Smooth muscle cell (in vitro differentiated cells): ENCODE measurements at regions not wholly inside any gene's neighbourhood (a gene's known extent, or its start where the extent isn't known, plus 50 kb on each side); places are given as distances from the start of the nearest gene placed in this dataset.

ENCODE experiments used
- DNase-seq: peaks from one replicate; lab custom pipeline; 2025; ENCODE audit not compliant: unreplicated experiment; lab: John Stamatoyannopoulos, UW
- H2AFZ ChIP-seq: fragments of 200-600 bp; sonication (generic); 2 replicates; pipeline ENCODE4 v1.6.0; 2016; ENCODE audit warnings: antibody characterized with exemption, low read depth, mild to moderate bottlenecking
- H3F3A ChIP-seq: fragments of 200-600 bp; sonication (generic); 2 replicates; pipeline ENCODE4 v1.6.0; 2017; ENCODE audit warnings: antibody characterized with exemption, low read depth
- H3K27ac ChIP-seq: fragments of 200-600 bp; sonication (generic); 2 replicates; pipeline ENCODE4 v1.5.1; 2016; ENCODE audit warnings: low read depth, mild to moderate bottlenecking
- H3K27me3 ChIP-seq: fragments of 200-600 bp; sonication (generic); 2 replicates; pipeline ENCODE4 v1.6.1; 2016; ENCODE audit warnings: low read depth, mild to moderate bottlenecking
- H3K36me3 ChIP-seq: fragments of 200-600 bp; sonication (generic); 2 replicates; pipeline ENCODE4 v1.5.1; 2016; ENCODE audit warnings: low read depth
- H3K4me1 ChIP-seq: fragments of 200-600 bp; sonication (generic); 2 replicates; pipeline ENCODE4 v1.5.1; 2016; ENCODE audit warnings: low read depth
- H3K4me2 ChIP-seq: fragments of 200-600 bp; sonication (generic); 2 replicates; pipeline ENCODE4 v1.6.0; 2016; ENCODE audit warnings: mild to moderate bottlenecking
- H3K4me3 ChIP-seq: fragments of 200-600 bp; sonication (generic); 2 replicates; pipeline ENCODE4 v1.5.1; 2016; ENCODE audit warnings: mild to moderate bottlenecking
- H3K79me2 ChIP-seq: fragments of 200-600 bp; sonication (generic); 2 replicates; pipeline ENCODE4 v1.6.0; 2016; ENCODE audit warnings: low read depth, mild to moderate bottlenecking
- H3K9ac ChIP-seq: fragments of 200-600 bp; sonication (generic); 2 replicates; pipeline ENCODE4 v1.6.0; 2016; ENCODE audit warnings: low read depth
- H3K9me3 ChIP-seq: fragments of 200-600 bp; sonication (generic); replicated peaks from 2 replicates; pipeline ENCODE4 v1.5.1; 2016; ENCODE audit warnings: low read depth
- H4K20me1 ChIP-seq: fragments of 200-600 bp; sonication (generic); 2 replicates; pipeline ENCODE4 v1.6.0; 2016; ENCODE audit warnings: low read depth
- CTCF ChIP-seq: fragments of 200-600 bp; sonication (generic); IDR thresholded peaks from 2 replicates; pipeline ENCODE4 v1.5.1; 2017; ENCODE audit warnings: borderline replicate concordance, mild to moderate bottlenecking, antibody characterized with exemption; ENCODE audit not compliant: insufficient read depth, poor library complexity, severe bottlenecking
- WGBS: methylation state at CpG from one replicate; pipeline ENCODE4 v1.1.7; 2016; ENCODE audit warnings: low lambda C conversion rate; 5-methylcytosine and 5-hydroxymethylcytosine counted together

GRCh38 chr2:228261546-228261945 is 80.1 kb upstream of the SPHKAP start:
- Histone ChIP-seq H4K20me1 (no peaks in the 10 kb centered on the region), H3K9ac (no peak overlapping the region), H3K4me1 (no peaks in the 10 kb centered on the region), H2AFZ (no peak overlapping the region), H3K4me3 (no peak overlapping the region), H3K9me3 (no peaks in the 10 kb centered on the region), H3K79me2 (no peaks in the 10 kb centered on the region), H3K4me2 (no peak overlapping the region), H3K27ac (no peak overlapping the region), H3F3A (no peaks in the 10 kb centered on the region), H3K36me3 (no peaks in the 10 kb centered on the region), H3K27me3 (no peaks in the 10 kb centered on the region)
- DNase-seq, result no peak
- TF ChIP-seq CTCF, result no peak
- 93% methylated on average over 7 of the region's 7 CpGs for WGBS

DNA sequence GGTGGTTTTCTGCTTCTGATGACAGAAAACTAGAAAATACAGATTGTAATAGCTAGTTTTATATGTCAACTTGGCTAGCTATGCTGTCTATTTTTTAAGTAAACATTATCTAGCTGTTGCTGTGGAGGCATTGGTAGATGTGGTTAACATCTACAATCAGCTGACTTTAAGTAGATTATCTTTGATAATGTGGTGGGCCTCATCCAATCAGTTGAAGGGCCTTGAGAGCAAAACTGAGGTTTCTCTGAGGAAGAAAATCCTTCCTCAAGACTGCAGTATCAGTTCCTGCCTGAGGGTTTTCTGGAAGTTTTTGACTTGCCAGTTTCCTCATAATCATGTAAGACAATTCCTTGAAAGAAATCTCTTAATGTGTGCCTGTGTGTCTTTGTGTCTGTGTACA is 75.9 kb upstream of the SPHKAP start:
- no peak overlapping the region for H3K9ac ChIP-seq
- no peak overlapping the region for H2AFZ ChIP-seq
- TF ChIP-seq CTCF, result no peak
- H3K27me3 ChIP-seq, result no peaks in the 10 kb centered on the region
- H3K36me3 ChIP-seq, result no peaks in the 10 kb centered on the region
- no peaks in the 10 kb centered on the region for H4K20me1 ChIP-seq
- H3K27ac ChIP-seq, result no peak overlapping the region
- H3K4me2 ChIP-seq, result no peak overlapping the region
- no peaks in the 10 kb centered on the region for H3K9me3 ChIP-seq
- no peaks in the 10 kb centered on the region for H3K79me2 ChIP-seq
- H3K4me3 ChIP-seq, result no peak overlapping the region
- no peaks in the 10 kb centered on the region for H3K4me1 ChIP-seq
- no peak for DNase-seq
- H3F3A ChIP-seq, result no peaks in the 10 kb centered on the region

DNA sequence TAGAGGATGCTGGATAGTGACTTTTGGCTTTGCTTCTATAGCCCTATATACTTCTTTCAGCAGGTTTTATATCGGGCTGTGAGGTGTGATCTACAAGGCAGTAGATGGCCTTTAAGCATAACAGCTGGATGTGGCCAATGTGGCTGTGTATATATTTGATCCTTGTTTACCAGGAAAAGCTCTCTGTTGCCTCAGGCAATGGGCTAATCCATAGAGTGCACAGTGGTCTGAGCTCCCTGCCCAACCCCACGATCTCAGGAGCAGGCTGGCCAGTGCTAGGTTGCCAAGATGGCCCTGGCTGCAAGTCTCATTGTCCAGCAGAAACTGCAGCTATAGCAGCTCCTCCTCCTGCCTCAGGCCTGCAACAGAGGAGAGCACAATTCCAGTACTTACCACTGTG is 72.3 kb upstream of the SPHKAP start:
- H3K4me2 ChIP-seq, result no peak overlapping the region
- no peak overlapping the region for H3K4me3 ChIP-seq
- H4K20me1 ChIP-seq, result no peaks in the 10 kb centered on the region
- no peaks in the 10 kb centered on the region for H3K36me3 ChIP-seq
- no peak for TF ChIP-seq CTCF
- H2AFZ ChIP-seq, result no peak overlapping the region
- H3K27me3 ChIP-seq, result no peaks in the 10 kb centered on the region
- H3K9ac ChIP-seq, result no peak overlapping the region
- 83% methylated on average over 2 of the region's 2 CpGs for WGBS
- no peaks in the 10 kb centered on the region for H3K4me1 ChIP-seq
- DNase-seq, result no peak
- H3K27ac ChIP-seq, result no peak overlapping the region
- H3F3A ChIP-seq, result no peaks in the 10 kb centered on the region
- H3K79me2 ChIP-seq, result no peaks in the 10 kb centered on the region
- no peaks in the 10 kb centered on the region for H3K9me3 ChIP-seq

- H3K9me3 ChIP-seq, result no peaks in the 10 kb centered on the region
- WGBS, result 86% methylated on average over 2 of the region's 2 CpGs
- H3F3A ChIP-seq, result no peaks in the 10 kb centered on the region
- no peak overlapping the region for H2AFZ ChIP-seq
- no peaks in the 10 kb centered on the region for H3K79me2 ChIP-seq
- DNase-seq, result no peak
- no peaks in the 10 kb centered on the region for H3K36me3 ChIP-seq
- no peaks in the 10 kb centered on the region for H4K20me1 ChIP-seq
- no peak overlapping the region for H3K9ac ChIP-seq
- no peak overlapping the region for H3K27ac ChIP-seq
- no peak overlapping the region for H3K4me3 ChIP-seq
- no peaks in the 10 kb centered on the region for H3K4me1 ChIP-seq
- H3K27me3 ChIP-seq, result no peaks in the 10 kb centered on the region
- TF ChIP-seq CTCF, result no peak
- H3K4me2 ChIP-seq, result no peak overlapping the region
Observed at GRCh38 chr2:228247335-228247734, 65.8 kb upstream of the SPHKAP start.
